Raji (cell line): ENCODE measurements at regions not wholly inside any gene's neighbourhood (a gene's known extent, or its start where the extent isn't known, plus 50 kb on each side); places are given as distances from the start of the nearest gene placed in this dataset.

Experiments used
- POLR2A ChIP-seq: IDR thresholded peaks from 2 replicates; pipeline ENCODE4 v1.6.1; 2011; ENCODE audit warnings: low read depth, low read length, control low read depth; ENCODE audit not compliant: insufficient read depth

- TF ChIP-seq POLR2A = no peak
These were observed 113.4 kb upstream of the TANK start for GRCh38 chr2:161046876-161047275.

DNA sequence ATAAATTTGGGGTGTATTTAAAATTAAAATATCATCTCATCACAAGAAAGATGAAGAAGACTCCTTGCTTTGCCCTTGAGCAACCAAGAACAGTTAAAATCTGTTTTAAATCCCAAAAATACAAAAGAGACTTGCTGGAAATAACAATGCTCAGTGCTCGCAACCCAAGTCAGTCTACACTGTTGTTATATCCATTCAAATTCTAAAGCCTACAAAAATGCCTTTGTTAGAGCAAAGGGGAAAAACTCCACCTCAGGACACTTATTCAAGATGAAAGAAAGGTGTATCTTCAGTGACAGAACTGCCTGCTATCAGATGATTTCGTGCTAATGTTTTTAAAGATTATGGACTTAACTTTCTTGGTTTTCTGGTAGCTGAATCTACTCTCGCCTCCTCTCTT is 111.9 kb upstream of the TANK start:
- TF ChIP-seq POLR2A = no peak

DNA sequence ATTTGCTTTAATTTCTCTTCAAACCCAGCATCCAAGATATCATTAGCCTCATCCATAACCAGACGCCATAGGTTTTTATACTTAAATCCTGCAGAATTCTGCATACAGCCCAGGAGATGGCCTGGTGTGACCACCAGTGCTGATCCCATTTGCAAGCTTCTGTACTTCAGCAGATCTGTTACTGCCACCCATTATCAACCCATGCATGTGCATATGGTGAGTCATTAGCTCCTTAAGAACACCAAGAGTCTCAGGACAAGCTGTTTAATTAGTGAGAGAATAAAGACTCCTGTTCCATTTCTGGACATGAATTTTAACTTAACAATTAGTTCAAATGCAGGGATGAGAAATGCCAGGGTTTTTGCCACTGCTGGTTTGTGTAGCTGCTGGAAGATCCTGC is 110.7 kb upstream of the TANK start:
- no peak for TF ChIP-seq POLR2A

DNA sequence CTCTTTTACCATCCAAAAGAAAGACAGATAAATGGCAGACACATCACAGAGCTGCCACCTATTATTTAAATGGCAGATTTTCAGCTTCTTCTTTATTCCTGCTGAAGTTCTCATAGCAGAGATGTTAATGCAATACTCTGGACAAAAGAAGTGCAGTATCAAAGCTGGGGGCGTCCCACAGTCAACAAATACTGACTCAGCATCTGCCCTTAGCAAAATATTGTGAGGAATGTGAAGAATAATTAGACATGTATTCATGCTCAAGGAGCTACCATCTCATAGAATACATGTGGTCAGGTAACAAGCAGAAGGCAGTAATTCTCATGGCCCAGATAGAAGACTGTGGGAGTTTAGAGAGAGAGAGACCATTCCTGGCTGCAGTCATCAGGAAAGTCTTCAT is 108.0 kb upstream of the TANK start:
- no peak for TF ChIP-seq POLR2A

DNA sequence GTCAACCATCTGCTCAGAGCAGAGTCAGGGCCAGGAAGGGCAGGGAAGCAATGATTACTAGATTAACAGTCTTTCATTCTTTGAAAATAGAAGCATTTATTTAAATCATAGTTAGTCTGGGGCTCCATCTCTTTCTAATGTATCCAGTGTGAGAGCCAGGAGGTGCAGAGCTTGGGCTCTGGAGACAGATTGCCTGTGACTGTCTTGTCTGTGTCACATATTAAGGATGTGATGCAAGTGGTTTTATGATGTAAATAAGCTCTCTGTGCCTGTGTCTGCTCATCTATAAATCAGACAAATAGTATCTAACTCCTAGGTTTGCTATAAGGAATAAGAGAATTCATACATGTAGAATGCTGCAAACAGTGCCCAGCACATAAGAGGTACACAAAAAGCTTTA is 104.9 kb upstream of the TANK start:
- no peak for TF ChIP-seq POLR2A

DNA sequence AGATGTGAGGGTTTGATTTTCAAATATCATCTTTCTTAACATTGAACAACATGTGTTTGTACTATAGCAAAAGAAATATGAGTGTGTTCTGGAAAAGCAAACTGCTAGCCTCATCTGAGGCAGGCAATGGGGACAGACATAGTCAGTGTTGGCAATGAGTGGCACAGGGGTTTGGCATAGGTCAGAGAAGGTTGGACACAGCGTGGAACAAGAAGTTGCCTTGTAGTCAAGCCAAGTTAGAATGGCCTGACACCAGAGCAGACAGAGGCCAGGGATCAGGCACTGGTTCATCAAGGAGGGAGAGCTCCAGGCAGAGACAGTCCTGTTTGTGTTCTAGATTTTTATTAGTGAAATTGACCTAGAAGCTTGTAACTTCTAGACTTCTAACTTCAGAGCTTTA is 100.8 kb upstream of the TANK start:
- TF ChIP-seq POLR2A = no peak

DNA sequence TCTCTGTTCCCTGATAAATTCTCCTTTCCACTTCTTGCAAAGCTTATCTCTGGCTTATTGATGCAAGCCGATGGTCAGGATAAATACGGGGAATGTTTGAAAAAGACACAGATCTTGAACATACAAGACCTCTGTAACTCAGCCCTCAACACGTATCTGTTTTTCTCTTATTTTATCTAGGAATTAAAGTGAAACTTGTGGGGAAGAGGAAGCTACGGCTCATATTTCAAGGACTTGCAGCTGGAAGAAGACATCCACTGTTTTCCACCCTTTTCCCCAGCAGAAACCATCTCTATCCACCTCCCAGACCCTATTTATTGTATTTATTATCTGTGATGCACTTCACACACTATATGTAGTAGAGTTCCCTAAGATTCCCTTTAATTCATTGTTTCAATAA is 98.4 kb upstream of the TANK start:
- TF ChIP-seq POLR2A = no peak

DNA sequence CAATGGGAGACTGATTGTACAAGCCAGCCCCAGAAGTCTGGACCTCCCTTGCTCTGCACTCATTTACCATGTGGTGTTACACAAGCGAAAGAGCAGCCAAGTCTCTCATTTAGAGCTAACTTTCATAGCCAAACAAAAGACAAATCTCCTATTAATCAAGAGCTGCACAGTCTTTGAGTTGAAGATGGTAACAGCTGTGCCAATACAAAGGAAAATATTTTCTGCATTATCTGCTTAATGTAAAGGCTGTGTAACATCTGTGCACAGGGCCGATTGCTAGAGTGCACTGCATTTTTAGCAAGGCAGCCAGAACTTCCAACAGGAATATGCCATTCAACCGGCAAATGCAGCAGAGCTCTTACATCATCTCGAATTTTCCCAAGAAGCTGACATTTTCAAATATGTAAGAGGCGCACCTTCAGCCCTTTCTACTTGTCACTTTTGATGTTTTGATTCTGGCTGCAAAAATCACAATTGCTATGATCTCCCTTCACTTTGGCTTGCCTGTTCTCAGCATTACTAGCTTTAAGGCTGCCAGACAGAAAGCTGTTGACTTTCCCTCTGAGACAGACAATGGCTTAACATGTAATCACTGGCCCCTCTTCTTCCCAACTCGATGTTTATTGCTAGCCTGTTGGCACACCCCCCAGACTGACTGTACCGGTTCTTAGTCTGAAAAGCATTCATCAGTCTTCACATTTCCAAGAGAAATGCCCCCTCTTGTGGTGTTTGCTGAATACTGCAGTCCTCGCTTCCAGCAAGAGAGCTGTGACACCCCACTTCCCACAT is 96.9 kb upstream of the TANK start:
- no peak for TF ChIP-seq POLR2A

DNA sequence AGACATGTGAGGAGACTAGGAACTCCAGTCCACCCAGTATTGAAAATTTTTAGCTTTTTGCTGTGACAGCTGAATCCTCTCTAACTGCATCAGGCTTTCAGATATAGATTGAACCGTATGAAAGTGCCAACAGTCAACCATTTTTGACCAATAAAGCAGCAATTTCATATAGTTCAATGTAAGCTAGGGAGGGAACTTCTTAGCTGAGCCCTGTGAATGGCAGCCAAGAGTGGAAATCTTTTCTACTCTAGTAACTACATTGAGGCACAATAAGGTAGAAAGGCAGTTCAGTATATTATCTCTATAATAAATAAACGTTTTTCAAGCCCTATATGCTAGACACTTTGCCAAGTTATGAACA is 96.3 kb upstream of the TANK start:
- no peak for TF ChIP-seq POLR2A

DNA sequence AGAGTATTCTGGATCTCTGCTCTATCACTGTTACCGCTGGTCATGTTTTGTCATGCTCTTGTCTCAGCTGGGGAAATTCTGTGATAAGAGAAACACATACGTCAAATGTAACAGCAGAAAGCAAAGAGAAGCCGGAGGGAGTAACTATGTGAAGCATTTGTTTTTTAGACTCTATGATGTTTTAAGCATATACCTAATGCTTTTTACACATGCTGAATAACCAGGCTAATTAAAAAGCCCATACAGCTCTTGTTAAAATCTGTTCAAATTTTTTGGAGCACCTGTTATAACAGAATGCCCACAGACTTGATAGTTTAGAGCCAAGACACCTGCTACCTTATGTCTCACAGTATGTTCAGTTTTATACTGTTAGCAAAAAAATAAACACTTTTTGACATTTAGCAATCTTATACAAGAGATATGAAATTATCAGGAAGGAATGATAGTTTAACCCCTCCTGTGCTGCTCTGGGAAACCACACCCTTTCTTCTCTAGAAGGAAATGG is 92.3 kb upstream of the TANK start:
- TF ChIP-seq POLR2A = no peak

DNA sequence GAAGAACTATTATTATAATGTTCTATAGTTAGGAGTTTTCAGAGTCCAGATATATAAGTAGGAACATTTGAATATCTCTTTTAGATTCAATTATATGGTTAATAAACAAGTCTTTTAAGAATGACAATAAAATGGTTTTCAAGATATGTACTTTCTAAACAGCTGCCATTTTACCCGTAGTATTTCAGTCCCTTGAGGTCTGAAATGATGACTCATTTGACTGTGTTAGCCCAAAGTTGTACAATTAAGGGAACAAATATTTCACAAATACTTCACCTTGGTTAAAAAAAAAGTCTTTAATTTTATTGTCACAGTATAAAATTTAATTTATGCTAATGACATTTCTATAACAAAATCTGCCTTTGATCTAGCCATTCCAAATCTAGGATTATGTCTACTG is 91.6 kb upstream of the TANK start:
- no peak for TF ChIP-seq POLR2A

DNA sequence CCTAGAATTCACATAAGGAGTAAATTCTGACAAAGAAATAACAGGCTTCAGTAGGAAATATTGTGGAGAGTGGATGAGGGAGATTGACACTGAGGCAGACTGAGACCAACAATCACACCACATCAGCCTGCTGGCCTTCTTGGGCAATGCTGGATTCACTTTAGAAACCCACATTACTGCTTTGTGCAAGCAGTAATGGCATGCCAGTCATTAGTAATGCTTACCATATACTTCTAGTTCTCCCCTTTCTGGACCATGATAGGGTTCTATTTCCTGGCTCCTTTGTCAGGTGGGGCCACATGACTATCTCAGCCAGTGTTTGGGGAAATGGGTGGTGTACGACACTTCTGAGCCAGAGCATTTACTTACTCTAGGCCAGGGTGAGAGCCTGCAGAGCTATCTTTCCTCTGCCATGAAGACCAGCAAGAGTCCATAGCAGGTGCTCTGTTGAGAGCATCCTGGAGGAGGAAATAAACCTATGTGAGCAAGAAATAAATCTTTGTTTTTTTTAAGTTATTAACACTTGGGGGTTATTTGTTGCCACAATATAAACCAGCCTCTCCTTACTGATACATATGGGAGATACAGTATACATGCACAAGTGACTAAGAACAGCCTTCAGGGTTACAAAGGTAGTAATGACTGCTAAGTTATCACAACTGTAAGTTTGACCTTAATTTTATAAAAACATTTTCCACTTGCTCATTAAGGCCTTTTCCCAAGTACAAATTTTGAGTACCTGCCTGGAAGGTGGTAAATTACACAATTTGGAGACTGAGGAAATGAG is 89.3 kb upstream of the TANK start:
- TF ChIP-seq POLR2A = no peak

- TF ChIP-seq POLR2A = no peak
These were observed 84.5 kb upstream of the TANK start for GRCh38 chr2:161075701-161076100.

DNA sequence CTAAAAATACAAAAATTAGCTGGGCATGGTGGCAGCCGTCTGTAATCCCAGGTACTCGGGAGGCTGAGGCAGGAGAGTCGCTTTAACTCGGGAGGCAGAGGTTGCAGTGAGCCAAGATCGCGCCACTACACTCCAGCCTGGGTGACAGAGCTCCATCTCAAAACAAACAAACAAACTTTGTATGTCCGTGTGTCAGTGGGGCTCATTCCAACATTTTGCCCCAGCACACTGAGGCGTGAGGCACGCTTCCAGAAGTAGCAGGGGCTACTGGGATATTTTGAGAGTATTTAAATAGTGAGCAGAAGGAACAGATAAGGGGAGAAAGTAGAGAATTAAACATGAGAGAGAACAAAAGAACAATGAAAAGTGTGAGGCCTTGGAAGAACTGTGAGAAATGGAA is 83.3 kb upstream of the TANK start:
- no peak for TF ChIP-seq POLR2A

GRCh38 chr2:161077367-161078210 is 82.6 kb upstream of the TANK start:
- TF ChIP-seq POLR2A = no peak

GRCh38 chr2:161078211-161078539 is 82.1 kb upstream of the TANK start:
- TF ChIP-seq POLR2A = no peak
